ENCODE measurements at regions not wholly inside any gene's neighbourhood (a gene's known extent, or its start where the extent isn't known, plus 50 kb on each side); places are given as distances from the start of the nearest gene placed in this dataset.
"Not testable (repeated sequence)": the region's sequence is repeated elsewhere in the genome, so short reads cannot be mapped to it uniquely, and the experiment has no call there.

- ChIA-PET POLR2A (ENCODE audit: low non-redundant PET) (no interaction called here), CTCF (no interaction called here)
- intact Hi-C loops (cut with micrococcal nuclease; ENCODE audit: unreplicated experiment), result no loop called here
- H3K4me1 ChIP-seq (ENCODE audit: insufficient read depth, low read length, poor library complexity, severe bottlenecking), result no peaks in the 10 kb centered on the region
- H3K27me3 ChIP-seq (replicated peaks; ENCODE audit: insufficient read depth, low read depth, low read length, poor library complexity), result no peaks in the 10 kb centered on the region
- no peak for DNase-seq (ENCODE audit: low spot score)
- no peaks in the 10 kb centered on the region for H3K9me3 ChIP-seq (ENCODE audit: low read depth, low read length, poor library complexity, severe bottlenecking)
- TF ChIP-seq EZH2 (IDR thresholded peaks at IDR 0.05; ENCODE audit: borderline replicate concordance, low read depth, low read length, poor library complexity, severe bottlenecking), result no peak
- TF ChIP-seq, protein P1, sequence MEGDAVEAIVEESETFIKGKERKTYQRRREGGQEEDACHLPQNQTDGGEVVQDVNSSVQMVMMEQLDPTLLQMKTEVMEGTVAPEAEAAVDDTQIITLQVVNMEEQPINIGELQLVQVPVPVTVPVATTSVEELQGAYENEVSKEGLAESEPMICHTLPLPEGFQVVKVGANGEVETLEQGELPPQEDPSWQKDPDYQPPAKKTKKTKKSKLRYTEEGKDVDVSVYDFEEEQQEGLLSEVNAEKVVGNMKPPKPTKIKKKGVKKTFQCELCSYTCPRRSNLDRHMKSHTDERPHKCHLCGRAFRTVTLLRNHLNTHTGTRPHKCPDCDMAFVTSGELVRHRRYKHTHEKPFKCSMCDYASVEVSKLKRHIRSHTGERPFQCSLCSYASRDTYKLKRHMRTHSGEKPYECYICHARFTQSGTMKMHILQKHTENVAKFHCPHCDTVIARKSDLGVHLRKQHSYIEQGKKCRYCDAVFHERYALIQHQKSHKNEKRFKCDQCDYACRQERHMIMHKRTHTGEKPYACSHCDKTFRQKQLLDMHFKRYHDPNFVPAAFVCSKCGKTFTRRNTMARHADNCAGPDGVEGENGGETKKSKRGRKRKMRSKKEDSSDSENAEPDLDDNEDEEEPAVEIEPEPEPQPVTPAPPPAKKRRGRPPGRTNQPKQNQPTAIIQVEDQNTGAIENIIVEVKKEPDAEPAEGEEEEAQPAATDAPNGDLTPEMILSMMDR (conservative IDR thresholded peaks at IDR 0.05; ENCODE audit: low read depth, low read length), result no peak
- no peak overlapping the region for H3K4me3 ChIP-seq (ENCODE audit: low read depth, low read length, poor library complexity, severe bottlenecking)
- no peaks in the 10 kb centered on the region for H3K36me3 ChIP-seq (ENCODE audit: insufficient read depth, low read length, poor library complexity, severe bottlenecking)
- no peak overlapping the region for H3K27ac ChIP-seq (ENCODE audit: low read depth, low read length, poor library complexity, severe bottlenecking)
- BruUV-seq (replicated peaks), result no TSS peak
Observed at GRCh38 chr22:42185915-42186439, 55.4 kb upstream of the CYP2D6 start.

DNA sequence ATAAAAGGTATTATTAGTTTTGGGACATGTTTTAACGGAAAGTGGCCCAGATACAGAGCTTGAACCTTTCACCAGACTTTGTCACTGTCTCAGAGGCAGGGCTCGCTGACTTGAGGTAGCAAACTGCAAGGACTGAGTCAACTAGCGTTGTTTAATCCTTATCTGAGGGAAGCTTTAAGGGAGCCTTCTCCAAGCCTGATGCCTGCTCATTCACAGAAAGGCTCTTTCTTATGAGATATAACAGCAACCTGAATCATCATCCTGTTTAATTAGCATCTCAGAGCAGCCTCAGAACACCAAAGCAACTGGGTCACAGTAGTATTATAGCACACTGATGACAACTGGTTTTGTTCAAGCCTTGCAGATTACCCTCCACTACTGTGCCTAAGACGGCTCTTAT lies 54.2 kb upstream of the CYP2D6 start:
- ChIA-PET CTCF (no interaction called here), POLR2A (ENCODE audit: low non-redundant PET) (no interaction called here)
- no peak overlapping the region for H3K4me3 ChIP-seq (ENCODE audit: low read depth, low read length, poor library complexity, severe bottlenecking)
- intact Hi-C loops (cut with micrococcal nuclease; ENCODE audit: unreplicated experiment), result no loop called here
- H3K27ac ChIP-seq (ENCODE audit: low read depth, low read length, poor library complexity, severe bottlenecking), result no peak overlapping the region
- H3K4me1 ChIP-seq (ENCODE audit: insufficient read depth, low read length, poor library complexity, severe bottlenecking), result no peaks in the 10 kb centered on the region
- no peaks in the 10 kb centered on the region for H3K27me3 ChIP-seq (replicated peaks; ENCODE audit: insufficient read depth, low read depth, low read length, poor library complexity)
- DNase-seq (ENCODE audit: low spot score), result no peak
- H3K36me3 ChIP-seq (ENCODE audit: insufficient read depth, low read length, poor library complexity, severe bottlenecking), result no peaks in the 10 kb centered on the region
- H3K9me3 ChIP-seq (ENCODE audit: low read depth, low read length, poor library complexity, severe bottlenecking), result no peaks in the 10 kb centered on the region
- no peak for TF ChIP-seq EZH2 (IDR thresholded peaks at IDR 0.05; ENCODE audit: borderline replicate concordance, low read depth, low read length, poor library complexity, severe bottlenecking)
- TF ChIP-seq, protein P1 (conservative IDR thresholded peaks at IDR 0.05; ENCODE audit: low read depth, low read length), result no peak
- no TSS peak for BruUV-seq (replicated peaks)

GRCh38 chr22:42183461-42184059 lies 53.0 kb upstream of the CYP2D6 start:
- intact Hi-C loops (cut with micrococcal nuclease; ENCODE audit: unreplicated experiment); H3K4me1 ChIP-seq (ENCODE audit: insufficient read depth, low read length, poor library complexity, severe bottlenecking); CTCF ChIA-PET; H3K36me3 ChIP-seq (ENCODE audit: insufficient read depth, low read length, poor library complexity, severe bottlenecking); DNase-seq (ENCODE audit: low spot score); H3K27me3 ChIP-seq (replicated peaks; ENCODE audit: insufficient read depth, low read depth, low read length, poor library complexity); POLR2A ChIA-PET (ENCODE audit: low non-redundant PET); H3K9me3 ChIP-seq (ENCODE audit: low read depth, low read length, poor library complexity, severe bottlenecking); BruUV-seq (replicated peaks); H3K27ac ChIP-seq (ENCODE audit: low read depth, low read length, poor library complexity, severe bottlenecking); H3K4me3 ChIP-seq (ENCODE audit: low read depth, low read length, poor library complexity, severe bottlenecking): not testable (repeated sequence)

GRCh38 chr22:42180349-42180842 lies 49.8 kb upstream of the CYP2D6 start:
- no peaks in the 10 kb centered on the region for H3K36me3 ChIP-seq (ENCODE audit: insufficient read depth, low read length, poor library complexity, severe bottlenecking)
- H3K27me3 ChIP-seq (replicated peaks; ENCODE audit: insufficient read depth, low read depth, low read length, poor library complexity), result no peaks in the 10 kb centered on the region
- H3K9me3 ChIP-seq (ENCODE audit: low read depth, low read length, poor library complexity, severe bottlenecking), result no peaks in the 10 kb centered on the region
- H3K4me1 ChIP-seq (ENCODE audit: insufficient read depth, low read length, poor library complexity, severe bottlenecking), result no peaks in the 10 kb centered on the region
- POLR2A ChIA-PET (ENCODE audit: low non-redundant PET), result no interaction called here
- H3K27ac ChIP-seq (ENCODE audit: low read depth, low read length, poor library complexity, severe bottlenecking), result no peak overlapping the region
- intact Hi-C loops (cut with micrococcal nuclease; ENCODE audit: unreplicated experiment), result no loop called here
- CTCF ChIA-PET, result no interaction called here
- TF ChIP-seq, protein P1 (conservative IDR thresholded peaks at IDR 0.05; ENCODE audit: low read depth, low read length), result no peak
- TF ChIP-seq EZH2 (IDR thresholded peaks at IDR 0.05; ENCODE audit: borderline replicate concordance, low read depth, low read length, poor library complexity, severe bottlenecking), result no peak
- no peak for DNase-seq (ENCODE audit: low spot score)
- H3K4me3 ChIP-seq (ENCODE audit: low read depth, low read length, poor library complexity, severe bottlenecking), result no peak overlapping the region
- BruUV-seq (replicated peaks), result no TSS peak
